ENCODE measurements at regions not wholly inside any gene's neighbourhood (a gene's known extent, or its start where the extent isn't known, plus 50 kb on each side); places are given as distances from the start of the nearest gene placed in this dataset.

- Histone ChIP-seq H3F3A (ENCODE audit: insufficient read depth, low read depth) (no peaks in the 10 kb centered on the region), H3K27ac (no peak overlapping the region), H3K9me2 (ENCODE audit: insufficient read depth) (no peaks in the 10 kb centered on the region), H3K4me1 (replicated peaks; ENCODE audit: insufficient read depth) (no peaks in the 10 kb centered on the region), H2AFZ (no peak overlapping the region), H3K9me3 (ENCODE audit: insufficient read depth, low read depth) (0 out of 2 replicates have a peak, but pooled peaks cover 5% of the 10 kb centered on the region), H3K27me3 (ENCODE audit: insufficient read depth, low read depth) (no peaks in the 10 kb centered on the region), H3K4me3 (no peak overlapping the region), H3K79me2 (ENCODE audit: low read depth) (no peaks in the 10 kb centered on the region), H4K20me1 (ENCODE audit: insufficient read depth) (no peaks in the 10 kb centered on the region), H3K4me2 (no peak overlapping the region), H3K36me3 (ENCODE audit: low read depth) (no peaks in the 10 kb centered on the region)
- TF ChIP-seq EZH2 (IDR thresholded peaks at IDR 0.05; ENCODE audit: low read depth) (no peak), CTCF (conservative IDR thresholded peaks at IDR 0.05) (no peak)
- no TSS peak for BruUV-seq (replicated peaks)
- DNase-seq = no peak
- ChIA-PET CTCF (interaction anchor here (0.6 kb wide), 1 partner anchor 1196 kb away, joined by 14 read pairs; no protein-coding TSS in a partner anchor), POLR2A (ENCODE audit: unreplicated experiment) (no interaction called here)
- intact Hi-C loops (cut with micrococcal nuclease; ENCODE audit: unreplicated experiment) = no loop called here
Observed at GRCh38 chr6:22784601-22785410, 215.4 kb downstream of the HDGFL1 start.

GRCh38 chr6:22788038-22788437 is 218.7 kb downstream of the HDGFL1 start:
- Histone ChIP-seq H3K27ac (no peak overlapping the region), H3F3A (ENCODE audit: insufficient read depth, low read depth) (no peaks in the 10 kb centered on the region), H4K20me1 (ENCODE audit: insufficient read depth) (no peaks in the 10 kb centered on the region), H3K9me3 (ENCODE audit: insufficient read depth, low read depth) (no peaks in the 10 kb centered on the region), H3K4me1 (replicated peaks; ENCODE audit: insufficient read depth) (no peaks in the 10 kb centered on the region), H3K9me2 (ENCODE audit: insufficient read depth) (no peaks in the 10 kb centered on the region), H3K79me2 (ENCODE audit: low read depth) (no peaks in the 10 kb centered on the region), H3K27me3 (ENCODE audit: insufficient read depth, low read depth) (no peaks in the 10 kb centered on the region), H3K36me3 (ENCODE audit: low read depth) (no peaks in the 10 kb centered on the region), H2AFZ (no peak overlapping the region), H3K4me3 (no peak overlapping the region), H3K4me2 (no peak overlapping the region)
- BruUV-seq (replicated peaks) = no TSS peak
- no peak for DNase-seq
- POLR2A ChIA-PET (ENCODE audit: unreplicated experiment) = no interaction called here
- intact Hi-C loops (cut with micrococcal nuclease; ENCODE audit: unreplicated experiment) = no loop called here
- CTCF ChIA-PET = no interaction called here
- no peak for TF ChIP-seq EZH2 (IDR thresholded peaks at IDR 0.05; ENCODE audit: low read depth)
- TF ChIP-seq CTCF (conservative IDR thresholded peaks at IDR 0.05) = no peak

GRCh38 chr6:22789315-22789714 is 219.9 kb downstream of the HDGFL1 start:
- Histone ChIP-seq H2AFZ (no peak overlapping the region), H3K9me3 (ENCODE audit: insufficient read depth, low read depth) (no peaks in the 10 kb centered on the region; the same call in 1 of the 2 replicates), H3K9me2 (ENCODE audit: insufficient read depth) (no peaks in the 10 kb centered on the region), H3K27ac (no peak overlapping the region), H4K20me1 (ENCODE audit: insufficient read depth) (no peaks in the 10 kb centered on the region), H3K36me3 (ENCODE audit: low read depth) (no peaks in the 10 kb centered on the region), H3K79me2 (ENCODE audit: low read depth) (no peaks in the 10 kb centered on the region), H3K27me3 (ENCODE audit: insufficient read depth, low read depth) (no peaks in the 10 kb centered on the region), H3K4me2 (no peak overlapping the region), H3K4me1 (replicated peaks; ENCODE audit: insufficient read depth) (no peaks in the 10 kb centered on the region), H3K4me3 (no peak overlapping the region), H3F3A (ENCODE audit: insufficient read depth, low read depth) (no peaks in the 10 kb centered on the region)
- no peak for DNase-seq
- BruUV-seq (replicated peaks) = no TSS peak
- ChIA-PET POLR2A (ENCODE audit: unreplicated experiment) (no interaction called here), CTCF (no interaction called here)
- no peak for TF ChIP-seq CTCF (conservative IDR thresholded peaks at IDR 0.05)
- TF ChIP-seq EZH2 (IDR thresholded peaks at IDR 0.05; ENCODE audit: low read depth) = no peak
- intact Hi-C loops (cut with micrococcal nuclease; ENCODE audit: unreplicated experiment) = no loop called here
